ENCODE measurements at regions not wholly inside any gene's neighbourhood (a gene's known extent, or its start where the extent isn't known, plus 50 kb on each side); places are given as distances from the start of the nearest gene placed in this dataset.

DNA sequence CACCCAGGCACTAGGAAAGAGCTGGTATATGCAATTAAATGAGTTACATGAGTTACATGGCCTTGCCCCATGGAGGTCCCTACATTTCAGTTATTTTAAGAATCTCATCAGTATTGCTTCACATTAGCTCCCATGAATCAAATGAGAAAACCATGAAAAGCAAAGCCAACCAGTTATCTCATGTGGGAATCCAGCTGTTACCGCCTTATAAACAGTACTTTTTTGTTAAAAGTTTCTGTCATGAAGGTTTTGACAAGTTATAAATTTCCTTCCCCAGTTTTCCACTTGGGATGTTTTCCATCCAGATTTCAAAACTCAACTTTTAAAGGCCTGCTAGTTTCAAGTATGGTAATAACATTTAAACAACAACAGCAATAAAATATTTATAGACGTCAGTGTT lies 544.8 kb downstream of the NUF2 start:
- POLR2A ChIA-PET = no interaction called here
- FAIRE-seq (no peak), DNase-seq (ENCODE audit: low read depth, low spot score) (no peak), ATAC-seq (no peak)
- Histone ChIP-seq H3K4me3 (no peak overlapping the region), H3K4me2 (ENCODE audit: control insufficient read depth, insufficient read depth) (no peak overlapping the region), H3K27me3 (replicated peaks in 1 of 2; ENCODE audit: control insufficient read depth in 2 of 2, insufficient read depth in 2 of 2, low read length in 1 of 2) (no peaks in the 10 kb centered on the region), H3K27ac (ENCODE audit: control insufficient read depth, insufficient read depth) (no peak overlapping the region), H2AFZ (ENCODE audit: control insufficient read depth, low read depth, low read length) (no peak overlapping the region), H3K79me2 (ENCODE audit: control insufficient read depth, insufficient read depth, low read length) (no peaks in the 10 kb centered on the region), H3K9me3 (replicated peaks; ENCODE audit: control insufficient read depth, insufficient read depth, low read length) (no peaks in the 10 kb centered on the region), H3K36me3 (ENCODE audit: control insufficient read depth in 2 of 2, insufficient read depth in 2 of 2, low read length in 1 of 2) (no peaks in the 10 kb centered on the region), H4K20me1 (ENCODE audit: control insufficient read depth, insufficient read depth) (no peaks in the 10 kb centered on the region), H3K9ac (ENCODE audit: control insufficient read depth, insufficient read depth, low read length) (no peak overlapping the region), H3K4me1 (ENCODE audit: control insufficient read depth, insufficient read depth, low read length) (no peaks in the 10 kb centered on the region)
- RAD21 ChIA-PET (ENCODE audit: unreplicated experiment) = no interaction called here
- in situ Hi-C loops (cut with MboI) (no loop called here), intact Hi-C loops (cut with micrococcal nuclease; ENCODE audit: unreplicated experiment) (no loop called here)
- CTCF ChIA-PET = no interaction called here
- BruUV-seq (replicated peaks) = no TSS peak
- 32% methylated on average over 2 of the region's 2 CpGs for WGBS (ENCODE audit: insufficient coverage, insufficient replicate concordance, low lambda C conversion rate, missing lambda C conversion rate)
- SMC1A ChIA-PET (ENCODE audit: uncharacterized antibody, unreplicated experiment) = no interaction called here
- no peak for TF ChIP-seq ZNF384 (IDR thresholded peaks at IDR 0.05; ENCODE audit: borderline replicate concordance, low read depth, low read length)
- TF ChIP-seq HDAC6 (IDR thresholded peaks at IDR 0.05; ENCODE audit: unreplicated experiment) = no peak
- TF ChIP-seq IRF4 (IDR thresholded peaks at IDR 0.05; ENCODE audit: low read depth, low read length) = no peak
- TF ChIP-seq, protein P1, sequence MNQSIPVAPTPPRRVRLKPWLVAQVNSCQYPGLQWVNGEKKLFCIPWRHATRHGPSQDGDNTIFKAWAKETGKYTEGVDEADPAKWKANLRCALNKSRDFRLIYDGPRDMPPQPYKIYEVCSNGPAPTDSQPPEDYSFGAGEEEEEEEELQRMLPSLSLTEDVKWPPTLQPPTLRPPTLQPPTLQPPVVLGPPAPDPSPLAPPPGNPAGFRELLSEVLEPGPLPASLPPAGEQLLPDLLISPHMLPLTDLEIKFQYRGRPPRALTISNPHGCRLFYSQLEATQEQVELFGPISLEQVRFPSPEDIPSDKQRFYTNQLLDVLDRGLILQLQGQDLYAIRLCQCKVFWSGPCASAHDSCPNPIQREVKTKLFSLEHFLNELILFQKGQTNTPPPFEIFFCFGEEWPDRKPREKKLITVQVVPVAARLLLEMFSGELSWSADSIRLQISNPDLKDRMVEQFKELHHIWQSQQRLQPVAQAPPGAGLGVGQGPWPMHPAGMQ (IDR thresholded peaks at IDR 0.05; ENCODE audit: borderline replicate concordance) = no peak
- TF ChIP-seq REST (IDR thresholded peaks at IDR 0.05; ENCODE audit: low read depth, low read length) = no peak
